Daoy (cell line): ENCODE measurements at regions not wholly inside any gene's neighbourhood (a gene's known extent, or its start where the extent isn't known, plus 50 kb on each side); places are given as distances from the start of the nearest gene placed in this dataset.

Experiments
- DNase-seq: peaks from one replicate; pipeline ENCODE4 v3.0.0-alpha.2; 2015; ENCODE audit warnings: low read depth

DNA sequence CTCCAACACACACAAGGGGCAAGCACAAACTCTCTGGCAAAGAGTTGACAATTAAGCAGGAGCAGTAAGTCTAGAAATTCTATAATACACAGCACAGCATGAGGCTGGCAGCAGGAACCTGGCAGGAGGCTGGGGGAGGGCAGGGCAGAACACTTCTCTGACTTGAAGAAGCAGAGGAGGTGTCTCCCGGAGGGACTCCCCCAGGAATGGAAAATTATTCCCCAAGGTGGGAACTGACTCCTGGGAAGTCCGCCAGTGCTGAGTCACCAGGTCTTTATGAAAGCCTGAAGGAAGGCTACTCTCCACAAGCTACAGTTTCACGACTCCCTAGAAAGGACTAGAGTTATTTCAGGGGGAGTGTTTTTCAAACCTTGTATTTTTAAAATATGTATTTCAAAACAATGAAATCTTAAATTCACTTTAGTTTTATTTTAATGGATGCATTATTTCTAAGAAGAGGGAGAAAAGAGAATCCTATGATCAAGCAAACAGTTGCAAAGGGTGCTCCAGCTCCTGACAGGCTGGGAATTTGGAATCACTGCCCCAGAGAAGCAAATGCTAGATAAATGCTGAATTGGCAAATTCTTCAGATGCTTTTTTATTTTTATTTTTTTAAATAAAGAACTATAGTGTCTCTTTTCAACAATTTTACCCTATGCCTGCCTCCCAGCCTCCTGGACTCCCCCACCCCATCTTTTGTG, 192.8 kb downstream of the LY86 start:
- DNase-seq: peak; percentile 86

DNA sequence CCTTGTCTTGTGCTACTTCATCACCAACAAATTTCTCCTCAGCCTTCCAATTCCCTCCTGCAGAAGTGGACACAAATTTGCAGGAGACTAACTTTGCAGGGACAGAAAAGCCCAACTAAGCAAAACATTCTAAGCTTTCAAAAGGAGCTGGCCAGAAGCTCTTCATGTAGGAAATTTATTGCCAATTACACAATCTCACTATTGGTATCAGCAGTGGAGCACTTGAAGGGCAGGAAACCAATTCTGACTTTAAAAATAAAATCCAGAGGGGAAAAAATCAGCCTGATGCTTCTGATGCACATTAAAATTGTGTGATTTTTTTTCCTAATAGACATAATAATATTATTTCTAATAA, 193.3 kb downstream of the LY86 start:
- DNase-seq: no peak

DNA sequence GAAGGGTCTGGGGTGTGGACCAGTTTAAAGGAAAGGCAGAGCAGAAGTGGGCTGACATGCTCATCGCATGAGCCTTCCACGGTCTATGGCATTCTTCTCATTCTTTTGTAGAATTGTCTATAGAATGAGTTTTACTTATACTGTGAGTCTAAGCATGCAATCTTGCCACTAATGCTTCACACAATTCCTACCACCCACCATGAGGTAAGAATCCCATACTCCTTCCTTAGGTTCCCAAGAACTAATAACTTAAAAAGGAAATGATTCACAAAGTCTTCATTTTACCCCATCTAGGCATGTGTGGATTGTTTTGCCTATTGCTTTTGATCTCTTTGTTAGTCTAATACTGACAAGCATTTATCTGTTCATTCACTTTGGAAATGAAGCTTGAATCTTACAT, 195.2 kb downstream of the LY86 start:
- DNase-seq: peak; percentile 49

DNA sequence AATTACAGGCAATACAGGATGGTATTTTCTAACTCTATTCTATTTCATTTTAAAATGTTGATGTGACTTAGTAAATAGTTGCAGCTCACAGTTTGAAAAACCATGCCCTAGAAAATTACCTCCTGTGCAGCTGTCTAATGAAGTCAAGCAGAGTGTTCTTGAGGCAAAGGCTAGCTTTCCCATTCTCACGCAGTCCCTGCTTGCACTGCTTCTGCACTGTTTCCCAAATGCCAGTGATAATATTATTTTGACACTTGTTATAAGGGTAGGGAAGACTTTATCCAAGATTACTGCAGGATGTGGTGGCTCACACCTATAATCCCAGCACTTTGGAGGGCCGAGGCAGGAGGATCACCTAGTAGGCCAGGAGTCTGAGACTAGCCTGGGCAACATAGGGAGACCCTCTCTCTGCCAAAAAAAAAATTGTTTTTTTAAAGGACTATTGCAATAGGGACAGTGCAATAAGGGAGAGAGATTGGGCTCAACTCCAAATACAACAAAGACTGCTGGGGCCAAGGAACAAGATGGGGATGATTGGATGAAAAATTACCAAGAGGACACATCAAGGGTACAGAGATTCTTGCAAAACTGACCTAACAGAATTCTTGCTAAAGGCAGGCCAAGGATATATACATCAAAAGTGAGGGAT, 196.1 kb downstream of the LY86 start:
- DNase-seq: no peak

DNA sequence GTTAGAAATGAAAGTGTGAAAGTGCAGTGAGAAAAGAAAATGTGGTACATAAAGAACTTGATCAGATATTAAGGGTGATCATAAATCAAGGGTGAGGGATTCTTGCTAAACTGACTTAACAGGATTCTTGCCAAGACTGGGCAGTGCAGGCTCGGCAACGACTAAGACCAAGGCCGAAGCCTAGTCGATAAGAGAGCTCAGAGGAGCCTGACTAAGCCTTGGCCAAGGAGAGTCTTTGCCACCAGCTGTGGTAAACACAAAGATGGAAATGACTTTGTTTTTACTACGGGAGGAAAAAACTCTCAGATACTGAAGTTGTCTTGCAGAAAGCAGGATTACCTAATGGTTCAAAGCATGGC, 196.6 kb downstream of the LY86 start:
- DNase-seq: no peak

DNA sequence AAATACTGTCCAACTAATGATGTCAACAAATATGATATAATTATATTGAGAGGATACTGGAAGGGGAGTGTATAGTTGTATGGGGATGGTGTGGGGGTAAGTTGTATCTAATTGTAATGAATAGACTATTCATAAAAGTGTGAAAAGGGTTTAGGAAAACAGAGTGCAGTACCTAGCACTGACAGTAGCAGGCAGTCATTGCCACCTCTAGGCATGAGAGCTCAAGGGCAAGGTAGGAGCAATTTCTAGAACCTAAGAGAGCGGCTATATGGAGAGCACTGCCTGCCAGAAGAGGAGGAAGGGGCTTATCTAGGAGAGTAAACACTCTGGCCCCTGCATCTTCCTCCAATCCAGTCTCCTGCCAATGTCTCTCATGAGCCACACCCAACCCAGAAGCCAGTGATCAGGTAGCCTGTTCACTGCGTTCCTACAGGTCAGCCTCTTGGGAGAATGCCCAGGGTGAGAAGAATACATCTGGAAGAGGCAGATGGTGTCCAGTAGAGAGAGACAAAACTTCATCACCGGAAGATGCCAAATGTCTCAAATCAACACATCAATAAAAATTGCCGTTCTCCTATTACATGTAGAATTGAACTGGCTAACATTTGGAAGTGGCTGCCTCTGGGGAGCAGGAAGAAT, 200.0 kb downstream of the LY86 start:
- no peak for DNase-seq

DNA sequence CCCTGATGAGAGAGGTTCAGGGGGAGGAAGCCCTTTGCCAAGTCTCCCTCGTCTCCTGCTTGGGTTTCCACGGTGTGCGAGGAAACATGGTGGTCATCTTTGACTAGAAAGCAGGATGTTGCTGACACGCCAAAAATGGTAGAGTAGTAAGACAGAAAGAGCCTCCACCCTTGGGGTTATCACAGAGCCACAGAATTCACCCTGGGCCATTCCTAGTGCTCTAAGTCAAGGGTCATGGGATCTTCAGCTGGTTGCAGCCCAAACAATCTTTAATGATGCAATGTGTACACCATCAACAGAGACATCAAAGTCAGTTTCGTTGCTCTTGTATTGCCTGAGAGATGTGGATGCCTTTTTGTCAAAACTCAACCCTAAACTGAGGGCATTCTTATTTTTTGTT, 201.9 kb downstream of the LY86 start:
- no peak for DNase-seq

DNA sequence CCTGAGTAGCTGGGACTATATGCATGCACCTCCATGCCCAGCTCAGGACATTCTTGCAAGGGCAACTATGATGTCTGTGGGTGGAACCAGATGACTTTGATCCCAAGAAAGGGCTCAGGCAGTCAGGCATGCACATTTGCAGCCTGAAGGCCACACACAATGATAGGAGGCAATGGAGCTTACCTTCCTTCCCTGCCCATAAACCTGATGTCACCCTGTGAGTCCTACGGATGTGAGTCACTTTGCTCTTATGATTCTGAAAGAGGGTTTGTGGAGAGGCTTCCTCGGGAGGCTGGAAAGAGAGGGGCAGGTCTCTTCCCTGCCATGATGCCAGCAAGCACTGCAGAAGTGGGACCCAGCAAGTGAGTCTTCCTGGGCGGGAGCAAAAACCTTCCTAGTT, 202.4 kb downstream of the LY86 start:
- DNase-seq: peak; percentile 93

DNA sequence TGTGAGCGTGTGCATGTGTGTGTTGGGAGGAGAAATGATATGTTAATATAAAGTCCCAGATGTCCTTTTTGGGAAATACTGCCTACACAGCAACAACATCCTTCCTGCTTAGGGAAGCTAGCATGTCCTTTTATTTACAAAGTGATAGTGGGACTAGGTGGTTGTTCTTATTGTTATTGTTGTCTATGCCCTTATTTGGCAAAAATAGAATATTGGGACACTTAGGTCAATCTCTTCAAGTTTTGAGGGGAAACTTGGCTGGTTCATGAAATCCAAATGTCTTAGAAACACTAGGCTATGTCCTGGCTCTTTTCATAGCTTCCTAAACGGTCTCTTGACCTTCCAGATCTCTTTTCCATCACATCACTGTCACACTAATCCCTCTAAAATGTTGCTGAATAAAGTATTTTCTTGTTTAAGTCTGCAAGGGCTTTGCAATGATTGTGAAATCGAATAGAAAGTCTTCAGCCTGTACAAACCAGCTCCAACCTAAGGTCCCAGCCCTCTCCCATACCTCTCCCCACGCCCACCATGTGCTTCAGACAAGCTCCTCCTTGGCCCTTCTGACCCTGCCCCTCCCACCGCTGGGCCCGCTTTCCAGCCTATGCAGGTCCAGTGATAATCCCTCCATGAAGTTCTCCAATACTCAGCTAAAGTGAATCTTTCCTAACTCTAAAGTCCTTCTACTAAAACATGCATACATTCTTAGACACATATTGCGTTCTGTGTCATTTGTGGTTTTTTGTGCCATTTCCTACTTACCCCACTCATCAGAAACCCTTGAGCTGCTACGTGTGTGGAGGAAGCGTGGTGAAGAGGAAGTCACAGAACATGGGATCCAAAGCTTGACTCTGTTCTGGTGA, 205.1 kb downstream of the LY86 start:
- no peak for DNase-seq

DNA sequence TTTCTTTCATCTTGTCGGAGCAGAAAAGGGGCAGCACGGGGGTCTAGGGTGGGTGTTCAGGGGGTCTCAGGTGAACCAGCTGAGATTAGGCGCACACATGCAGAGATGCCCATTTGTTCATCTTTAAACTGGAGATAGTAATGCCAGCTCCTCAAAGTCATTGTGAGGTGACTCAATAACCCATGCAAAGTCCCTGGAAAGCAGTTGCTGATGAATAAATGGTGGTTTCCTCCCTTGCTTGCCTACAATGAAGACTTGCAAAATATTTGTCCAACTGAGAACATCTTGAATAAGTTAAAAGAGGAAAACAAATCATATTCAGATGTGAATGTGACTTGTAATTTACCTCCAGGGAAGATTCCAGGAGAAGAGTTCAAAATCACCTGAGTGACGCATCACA, 206.9 kb downstream of the LY86 start:
- no peak for DNase-seq

DNA sequence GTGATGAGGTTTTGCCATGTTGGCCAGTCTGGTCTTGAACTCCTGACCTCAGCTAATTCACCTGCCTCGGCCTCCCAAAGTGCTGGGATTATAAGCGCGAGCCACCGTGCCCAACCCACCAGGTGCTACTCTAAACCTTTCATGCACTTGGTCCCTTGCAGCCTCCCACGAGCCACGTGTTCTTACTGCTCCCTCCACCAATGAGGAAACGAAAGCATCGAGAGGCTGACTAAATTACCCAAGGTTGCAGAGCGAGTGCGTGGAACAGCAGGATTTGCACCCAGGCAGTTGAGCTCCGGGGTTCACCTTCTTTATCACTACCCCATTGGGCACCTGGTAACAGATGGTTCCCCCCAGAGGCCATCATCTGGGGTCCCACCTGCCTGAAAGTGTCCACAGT, 208.3 kb downstream of the LY86 start:
- DNase-seq: no peak

DNA sequence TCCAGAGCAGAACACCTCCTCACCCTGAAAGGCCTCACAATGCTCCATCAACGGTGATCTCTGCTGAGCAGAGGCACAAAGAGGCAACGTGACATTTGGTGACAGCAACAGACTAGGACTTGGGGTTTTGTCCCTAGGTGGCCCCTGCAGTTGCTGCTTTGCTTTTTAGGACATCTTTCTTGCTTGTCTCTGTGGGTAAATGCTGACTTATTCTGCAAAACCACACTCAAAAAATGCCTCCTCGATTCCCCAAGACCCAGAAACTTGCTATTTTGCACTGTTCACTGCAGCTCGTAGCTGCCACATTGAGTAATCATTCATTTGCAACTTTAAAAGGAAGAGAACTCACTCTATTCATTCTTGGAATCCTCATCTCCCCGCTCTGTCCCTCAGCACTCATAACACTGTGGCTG, 209.9 kb downstream of the LY86 start:
- DNase-seq: no peak

DNA sequence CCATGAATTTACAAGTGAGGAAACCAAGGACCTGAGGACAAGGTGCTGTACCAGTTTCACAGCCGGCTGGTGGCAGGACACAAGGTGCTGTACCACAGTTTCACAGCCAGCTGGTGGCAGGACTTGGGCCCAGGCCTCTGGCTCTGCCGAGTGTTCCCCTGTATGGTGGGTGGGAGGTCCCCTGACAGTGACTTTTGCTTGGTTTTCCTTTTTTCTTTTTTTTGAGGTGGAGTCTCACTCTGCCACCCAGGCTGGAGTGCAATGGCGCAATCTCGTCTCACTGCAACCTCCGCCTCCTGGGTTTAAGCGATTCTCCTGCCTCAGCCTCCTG, 212.4 kb downstream of the LY86 start:
- no peak for DNase-seq

DNA sequence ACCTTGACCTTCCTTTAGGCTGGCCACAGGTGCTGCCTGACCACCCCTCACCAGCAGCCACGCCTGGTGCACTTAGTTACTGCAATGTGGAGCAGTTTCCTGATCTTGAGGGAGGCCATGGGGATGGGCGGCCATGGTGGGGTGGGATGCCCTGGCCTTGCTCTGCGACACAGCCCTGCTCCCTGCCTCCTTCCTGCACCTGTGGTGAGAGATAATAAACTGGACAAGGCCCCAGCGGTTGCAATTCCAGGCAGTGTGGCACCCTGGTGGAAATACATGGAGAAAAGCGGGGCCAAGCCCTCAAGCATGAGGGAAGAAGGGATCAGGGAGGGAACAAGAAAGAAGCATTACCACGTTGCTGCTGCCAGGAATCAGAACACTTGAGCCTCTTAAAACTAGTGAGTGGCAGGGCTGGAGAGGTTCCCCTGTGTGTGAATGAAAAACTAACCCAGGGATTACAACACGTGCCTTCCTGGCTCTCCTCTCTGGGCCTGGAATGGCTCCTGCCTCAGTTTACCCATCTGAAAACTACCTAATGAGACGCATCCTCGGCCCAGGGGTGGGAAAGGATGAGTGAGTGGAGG, 213.2 kb downstream of the LY86 start:
- DNase-seq: no peak

DNA sequence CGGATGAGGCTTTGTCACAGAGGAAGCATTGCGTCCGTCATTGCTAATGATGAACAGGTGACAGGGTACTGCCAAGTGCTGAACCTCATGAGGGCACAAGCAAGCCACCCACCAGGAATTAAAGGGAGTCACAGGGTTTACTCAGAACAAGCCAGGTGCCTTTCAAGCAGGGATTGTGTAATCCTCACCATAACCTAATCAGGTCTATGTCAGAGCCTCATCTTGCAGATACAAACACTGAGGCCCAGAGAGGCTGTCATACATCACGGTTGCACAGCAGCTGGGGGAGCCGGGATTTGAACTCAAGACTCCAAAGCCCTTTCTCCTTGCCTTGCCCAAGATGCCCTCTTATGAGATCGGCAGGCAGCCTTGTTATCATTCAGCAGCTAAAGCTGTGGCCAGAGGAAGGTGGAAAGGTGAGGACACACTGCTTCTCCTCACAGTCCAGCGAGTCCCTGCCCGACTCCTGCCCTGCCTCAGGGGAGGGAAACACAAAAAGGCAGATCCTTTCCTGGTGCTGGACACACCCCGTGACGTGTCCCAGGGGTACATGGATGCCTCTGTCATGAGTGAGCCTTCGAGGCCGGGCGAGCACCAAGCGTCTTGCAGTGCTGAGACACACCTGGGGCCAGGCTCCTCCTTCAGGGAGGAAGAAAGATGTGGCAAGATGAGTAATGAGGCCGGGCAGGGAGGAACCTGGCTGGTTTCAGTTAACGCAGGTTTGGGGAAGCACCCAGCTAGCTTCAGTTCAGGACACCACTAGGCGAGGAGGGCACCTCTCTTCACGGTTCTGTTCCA, 214.9 kb downstream of the LY86 start:
- no peak for DNase-seq

DNA sequence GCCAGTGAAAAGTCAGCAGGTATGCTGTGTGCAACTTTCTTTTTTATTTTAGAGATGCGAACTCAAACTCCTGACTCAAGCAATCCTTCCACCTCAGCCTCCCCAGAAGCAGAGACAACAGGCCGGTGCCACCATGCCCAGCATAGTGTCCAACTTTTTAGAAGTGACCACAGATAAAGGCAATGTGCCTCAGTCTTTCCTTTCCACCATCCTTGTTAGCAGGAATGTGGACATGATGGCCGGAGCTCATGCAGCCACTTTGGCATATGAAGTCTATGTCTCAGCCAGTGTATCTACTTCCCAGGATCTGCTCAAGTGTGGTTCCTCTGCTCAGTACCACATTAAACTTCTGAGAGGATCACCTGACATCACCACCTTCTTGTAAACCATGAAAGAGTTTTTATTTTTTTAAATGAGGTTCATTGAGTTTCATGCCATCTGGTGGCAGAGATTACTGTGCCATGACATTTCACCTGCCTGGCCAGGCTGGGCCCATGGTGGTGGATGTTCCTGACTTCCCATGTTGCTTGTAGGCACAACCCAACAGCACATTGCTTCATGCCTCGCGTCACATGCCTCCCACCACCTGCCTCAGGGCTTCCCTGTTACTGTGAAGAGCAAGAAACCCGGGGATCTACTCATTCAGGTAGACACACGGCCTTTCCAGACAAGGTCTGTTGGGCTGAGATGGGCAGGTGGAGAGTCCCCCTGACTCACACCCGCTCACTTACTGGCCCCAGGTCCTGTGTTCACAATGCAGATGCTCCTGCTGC, 216.5 kb downstream of the LY86 start:
- DNase-seq: no peak

DNA sequence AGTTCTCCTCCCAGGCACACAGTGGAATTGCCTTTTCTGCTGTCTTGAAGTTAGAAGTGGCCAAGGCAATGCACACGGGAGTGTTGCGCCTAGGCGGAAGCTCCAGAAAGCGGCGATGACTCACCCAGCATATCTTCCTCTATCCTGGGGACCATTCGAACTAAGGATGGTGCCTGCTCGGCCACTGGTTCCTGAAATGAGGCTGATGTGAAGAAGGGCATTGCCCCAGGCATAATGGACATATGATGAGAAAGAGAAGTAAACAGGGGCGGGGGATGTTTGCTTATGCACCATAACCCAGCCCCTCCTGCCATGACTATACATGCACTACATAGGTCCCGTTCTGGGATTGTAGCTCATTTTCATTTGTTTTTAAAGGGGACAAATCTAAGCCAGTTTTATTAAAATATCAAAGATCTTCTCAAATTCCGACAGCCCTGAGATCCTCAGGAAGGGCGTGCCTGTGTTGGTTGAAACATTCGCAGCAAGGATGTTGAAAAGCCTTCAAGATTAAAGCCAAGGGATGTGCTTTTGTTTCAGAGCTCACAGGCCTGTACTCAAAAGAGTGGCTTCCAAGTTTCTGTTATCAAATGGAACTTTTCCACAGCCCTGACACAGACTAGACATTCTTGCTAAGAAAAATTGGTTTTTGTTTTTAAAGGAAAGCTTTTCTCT, 218.5 kb downstream of the LY86 start:
- no peak for DNase-seq

DNA sequence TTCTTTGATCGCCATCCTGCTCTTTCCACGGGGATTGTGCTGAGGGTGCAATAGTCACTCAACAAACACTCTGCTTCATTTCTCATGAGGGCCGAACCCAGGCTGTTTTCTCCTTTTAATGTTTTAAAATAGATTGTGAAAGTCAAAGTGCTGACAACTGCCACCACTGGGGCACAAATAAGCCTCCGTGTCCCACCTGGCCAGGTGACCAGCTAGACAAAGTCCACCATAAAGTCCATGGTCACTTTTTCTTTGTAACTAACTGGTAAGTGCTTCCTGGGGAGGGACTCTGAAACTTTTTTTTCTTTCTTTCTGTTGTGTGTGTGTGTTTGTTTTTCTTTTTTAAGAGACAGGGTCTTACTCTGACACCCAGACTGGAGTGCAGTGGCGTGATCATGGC, 219.8 kb downstream of the LY86 start:
- DNase-seq: no peak

DNA sequence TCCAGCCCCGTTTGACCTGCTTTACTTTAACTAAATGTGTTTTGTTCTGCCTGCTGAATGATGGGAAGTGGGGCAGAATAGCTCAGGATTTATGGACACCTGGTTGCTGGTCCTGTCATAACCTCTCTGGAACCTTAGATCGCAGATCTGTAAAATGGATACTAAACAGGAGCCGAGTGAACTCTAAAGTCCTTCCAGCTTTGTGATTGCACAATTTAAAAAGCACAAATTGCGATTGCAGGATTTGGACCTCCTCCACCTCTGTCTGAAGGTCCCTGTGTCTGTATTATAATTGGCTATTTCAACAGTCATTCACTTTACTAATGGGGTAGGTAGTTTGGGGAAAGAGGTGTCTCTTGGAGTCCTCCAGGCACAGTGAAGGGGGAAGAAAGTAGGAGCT, 220.4 kb downstream of the LY86 start:
- no peak for DNase-seq

DNA sequence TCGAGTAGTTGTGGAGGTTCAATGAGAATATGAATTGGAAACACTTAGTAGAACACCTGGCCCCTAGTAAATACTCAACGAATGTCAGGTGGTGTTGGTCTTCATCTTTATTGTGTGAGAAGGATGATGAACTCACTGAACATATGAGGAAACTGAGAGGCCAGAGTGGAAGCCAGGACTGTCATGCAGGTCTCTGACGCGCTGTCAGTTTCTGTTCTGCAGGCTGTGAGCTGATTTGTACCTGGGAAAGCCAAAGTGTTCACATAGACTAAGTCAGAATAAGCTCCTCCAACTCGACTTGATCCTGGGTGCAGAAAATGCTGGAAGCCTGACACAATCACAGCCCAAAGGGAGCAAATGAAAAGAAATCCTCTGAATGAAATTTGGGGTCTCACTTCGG, 222.2 kb downstream of the LY86 start:
- DNase-seq: no peak
